ENCODE measurements at regions not wholly inside any gene's neighbourhood (a gene's known extent, or its start where the extent isn't known, plus 50 kb on each side); places are given as distances from the start of the nearest gene placed in this dataset.

GRCh38 chr12:73076760-73077159 is 804.6 kb downstream of the TRHDE start:
- no peak for TF ChIP-seq CTCF (conservative IDR thresholded peaks at IDR 0.05; ENCODE audit: low read depth, low read length)
- TF ChIP-seq EZH2 (IDR thresholded peaks at IDR 0.05; ENCODE audit: borderline replicate concordance, low read depth, low read length, poor library complexity, severe bottlenecking), result no peak

Data from A673 (cell line).